HEK293 (cell line): ENCODE measurements at regions not wholly inside any gene's neighbourhood (a gene's known extent, or its start where the extent isn't known, plus 50 kb on each side); places are given as distances from the start of the nearest gene placed in this dataset.

Source experiments
- ZBTB11 ChIP-seq: fragments of 450-650 bp; formaldehyde crosslinking; conservative IDR thresholded peaks from 2 replicates; pipeline ENCODE4 v1.5.1; 2016; ENCODE audit warnings: low read depth, missing biosample characterization, missing genetic modification characterization
- ZNF677 ChIP-seq: fragments of 450-650 bp; IDR thresholded peaks from 2 replicates; pipeline ENCODE4 v1.5.0; 2018; ENCODE audit warnings: missing biosample characterization, mild to moderate bottlenecking, missing genetic modification characterization, moderate library complexity
- TF ChIP-seq, protein P1 (sequence below): fragments of 450-650 bp; formaldehyde crosslinking; IDR thresholded peaks from 2 replicates; pipeline ENCODE4 v1.5.1; 2016; ENCODE audit warnings: missing biosample characterization, missing genetic modification characterization, borderline replicate concordance

DNA sequence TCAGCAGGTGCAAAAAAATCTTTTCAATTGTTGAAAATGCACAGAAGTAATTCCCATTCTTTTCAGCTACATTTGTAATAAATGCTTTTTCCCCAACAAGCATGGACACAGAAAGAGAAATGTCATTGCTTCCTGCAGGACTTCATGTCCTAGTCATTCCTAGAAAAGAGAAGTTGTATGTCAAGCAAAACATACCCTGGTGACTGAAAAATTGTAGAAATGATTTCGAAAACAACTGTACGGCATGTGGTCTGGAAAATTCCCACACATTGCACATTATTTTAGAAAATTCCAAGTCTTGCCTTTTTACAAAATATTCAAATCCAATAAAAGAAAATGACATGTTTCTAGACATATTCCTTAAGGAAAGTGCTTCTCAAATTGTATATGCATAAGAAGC is 50.4 kb upstream of the ALCAM start (continued):
- no peak for TF ChIP-seq ZBTB11 (tag by site-specific recombination)
- TF ChIP-seq, protein P1, sequence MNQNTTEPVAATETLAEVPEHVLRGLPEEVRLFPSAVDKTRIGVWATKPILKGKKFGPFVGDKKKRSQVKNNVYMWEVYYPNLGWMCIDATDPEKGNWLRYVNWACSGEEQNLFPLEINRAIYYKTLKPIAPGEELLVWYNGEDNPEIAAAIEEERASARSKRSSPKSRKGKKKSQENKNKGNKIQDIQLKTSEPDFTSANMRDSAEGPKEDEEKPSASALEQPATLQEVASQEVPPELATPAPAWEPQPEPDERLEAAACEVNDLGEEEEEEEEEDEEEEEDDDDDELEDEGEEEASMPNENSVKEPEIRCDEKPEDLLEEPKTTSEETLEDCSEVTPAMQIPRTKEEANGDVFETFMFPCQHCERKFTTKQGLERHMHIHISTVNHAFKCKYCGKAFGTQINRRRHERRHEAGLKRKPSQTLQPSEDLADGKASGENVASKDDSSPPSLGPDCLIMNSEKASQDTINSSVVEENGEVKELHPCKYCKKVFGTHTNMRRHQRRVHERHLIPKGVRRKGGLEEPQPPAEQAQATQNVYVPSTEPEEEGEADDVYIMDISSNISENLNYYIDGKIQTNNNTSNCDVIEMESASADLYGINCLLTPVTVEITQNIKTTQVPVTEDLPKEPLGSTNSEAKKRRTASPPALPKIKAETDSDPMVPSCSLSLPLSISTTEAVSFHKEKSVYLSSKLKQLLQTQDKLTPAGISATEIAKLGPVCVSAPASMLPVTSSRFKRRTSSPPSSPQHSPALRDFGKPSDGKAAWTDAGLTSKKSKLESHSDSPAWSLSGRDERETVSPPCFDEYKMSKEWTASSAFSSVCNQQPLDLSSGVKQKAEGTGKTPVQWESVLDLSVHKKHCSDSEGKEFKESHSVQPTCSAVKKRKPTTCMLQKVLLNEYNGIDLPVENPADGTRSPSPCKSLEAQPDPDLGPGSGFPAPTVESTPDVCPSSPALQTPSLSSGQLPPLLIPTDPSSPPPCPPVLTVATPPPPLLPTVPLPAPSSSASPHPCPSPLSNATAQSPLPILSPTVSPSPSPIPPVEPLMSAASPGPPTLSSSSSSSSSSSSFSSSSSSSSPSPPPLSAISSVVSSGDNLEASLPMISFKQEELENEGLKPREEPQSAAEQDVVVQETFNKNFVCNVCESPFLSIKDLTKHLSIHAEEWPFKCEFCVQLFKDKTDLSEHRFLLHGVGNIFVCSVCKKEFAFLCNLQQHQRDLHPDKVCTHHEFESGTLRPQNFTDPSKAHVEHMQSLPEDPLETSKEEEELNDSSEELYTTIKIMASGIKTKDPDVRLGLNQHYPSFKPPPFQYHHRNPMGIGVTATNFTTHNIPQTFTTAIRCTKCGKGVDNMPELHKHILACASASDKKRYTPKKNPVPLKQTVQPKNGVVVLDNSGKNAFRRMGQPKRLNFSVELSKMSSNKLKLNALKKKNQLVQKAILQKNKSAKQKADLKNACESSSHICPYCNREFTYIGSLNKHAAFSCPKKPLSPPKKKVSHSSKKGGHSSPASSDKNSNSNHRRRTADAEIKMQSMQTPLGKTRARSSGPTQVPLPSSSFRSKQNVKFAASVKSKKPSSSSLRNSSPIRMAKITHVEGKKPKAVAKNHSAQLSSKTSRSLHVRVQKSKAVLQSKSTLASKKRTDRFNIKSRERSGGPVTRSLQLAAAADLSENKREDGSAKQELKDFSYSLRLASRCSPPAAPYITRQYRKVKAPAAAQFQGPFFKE (tag by site-specific recombination), result no peak
- TF ChIP-seq ZNF677 (tag by site-specific recombination), result no peak
